NCI-H146 treated with DMSO at 0.1 percent for 48 hours (cell line): ENCODE measurements at regions not wholly inside any gene's neighbourhood (a gene's known extent, or its start where the extent isn't known, plus 50 kb on each side); places are given as distances from the start of the nearest gene placed in this dataset.
"Not testable (repeated sequence)": the region's sequence is repeated elsewhere in the genome, so short reads cannot be mapped to it uniquely, and the experiment has no call there.

Source experiments
- DNase-seq: peaks from one replicate; lab custom pipeline; 2025; ENCODE audit not compliant: unreplicated experiment; lab: John Stamatoyannopoulos, UW

DNA sequence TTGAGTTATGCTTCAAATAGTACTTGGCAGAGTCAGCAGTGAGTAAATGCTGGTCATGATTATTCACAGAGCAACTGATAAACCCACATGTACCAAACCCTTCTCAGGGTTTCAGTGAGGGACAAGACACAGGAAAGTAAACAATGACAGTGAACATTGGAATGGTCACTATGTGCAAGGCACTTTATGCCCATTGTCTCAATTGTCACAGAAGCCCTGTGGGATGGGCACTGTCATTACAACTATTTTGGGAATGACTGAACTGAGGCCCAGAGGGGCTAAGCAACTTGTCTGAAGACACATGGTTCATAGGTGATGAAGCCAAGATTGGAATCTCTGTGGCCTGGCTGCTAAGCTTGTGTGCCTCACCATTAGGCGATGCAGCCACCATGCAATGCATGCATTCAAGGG lies 238.5 kb downstream of the RBM19 start:
- no peak for DNase-seq

DNA sequence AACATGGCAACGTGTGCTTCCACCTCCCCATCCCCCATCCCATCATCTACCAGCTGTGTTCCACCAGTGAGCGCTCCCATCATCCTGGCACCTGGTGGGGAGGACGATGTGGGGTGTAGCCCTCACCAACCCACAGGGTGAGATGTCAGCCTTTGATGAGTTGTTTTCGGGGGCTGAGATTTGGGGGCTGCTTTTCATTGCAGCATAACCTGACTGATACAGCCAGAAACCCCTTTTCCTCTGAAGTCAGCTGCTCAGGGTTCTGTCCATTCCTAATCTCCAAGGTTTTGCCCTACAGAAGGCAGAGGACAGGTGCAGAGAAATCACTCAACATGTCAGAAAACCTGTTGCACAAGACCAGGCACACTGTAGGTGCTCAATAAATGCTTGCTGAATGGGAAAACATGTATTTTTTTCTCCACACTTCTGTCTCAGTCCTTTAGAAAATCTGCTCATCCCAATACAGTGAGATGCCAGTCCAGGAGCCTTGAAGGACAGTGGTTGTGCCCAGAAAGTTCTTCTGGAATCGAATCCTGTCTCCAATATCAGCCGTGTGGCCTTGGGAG lies 239.8 kb downstream of the RBM19 start:
- no peak for DNase-seq

DNA sequence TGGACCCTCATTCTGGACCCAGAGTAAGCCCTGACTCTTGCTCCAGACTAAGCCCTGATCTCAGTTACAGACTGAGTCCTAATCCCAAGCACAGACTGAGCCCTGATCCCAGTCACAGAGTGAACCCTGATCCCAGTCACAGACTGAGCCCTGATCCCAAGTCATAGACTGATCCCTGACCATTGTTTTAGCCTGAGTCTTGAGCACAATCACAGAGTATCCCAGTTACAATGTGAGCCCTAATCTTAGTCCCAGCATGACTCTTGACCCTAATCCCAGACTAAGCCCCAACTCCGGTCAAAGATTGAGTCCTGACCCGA lies 240.6 kb downstream of the RBM19 start:
- DNase-seq = no peak

DNA sequence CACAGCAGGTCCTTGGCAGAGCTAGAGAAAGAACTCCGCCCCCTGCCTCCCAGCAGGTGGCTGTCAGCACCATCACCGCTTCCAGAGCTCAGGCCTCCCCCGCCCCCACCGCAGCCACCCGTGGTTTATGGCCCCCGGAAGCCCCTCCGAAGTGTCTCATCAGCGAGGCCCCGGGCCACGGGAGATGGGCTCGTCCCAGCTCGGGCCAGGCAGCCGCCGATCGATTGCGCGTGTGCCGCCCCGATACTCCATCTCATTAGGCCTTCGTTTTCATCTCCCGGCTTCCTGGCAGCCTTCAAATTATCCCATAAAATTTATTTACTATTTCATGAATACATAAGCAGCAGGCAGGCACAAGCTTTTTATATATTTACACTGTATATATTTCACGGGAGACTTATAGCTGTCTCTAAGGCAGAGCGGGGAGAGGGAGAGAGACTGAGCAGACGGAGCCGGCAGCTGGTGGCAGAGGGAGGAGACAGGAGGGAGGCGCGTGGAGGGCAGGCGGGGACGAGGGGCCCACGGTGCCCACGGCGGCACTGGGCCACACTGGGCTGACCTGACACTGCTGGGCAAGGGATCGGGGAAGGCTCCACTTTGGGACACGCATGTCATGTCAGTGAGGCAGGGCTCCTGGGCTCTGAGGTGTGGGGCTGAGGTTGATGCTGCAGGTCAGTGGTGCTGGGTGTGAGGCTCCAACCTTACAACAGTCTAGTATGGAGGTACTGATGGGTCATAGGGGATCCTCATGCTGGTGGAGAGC lies 241.2 kb downstream of the RBM19 start:
- peak; percentile 9 for DNase-seq

DNA sequence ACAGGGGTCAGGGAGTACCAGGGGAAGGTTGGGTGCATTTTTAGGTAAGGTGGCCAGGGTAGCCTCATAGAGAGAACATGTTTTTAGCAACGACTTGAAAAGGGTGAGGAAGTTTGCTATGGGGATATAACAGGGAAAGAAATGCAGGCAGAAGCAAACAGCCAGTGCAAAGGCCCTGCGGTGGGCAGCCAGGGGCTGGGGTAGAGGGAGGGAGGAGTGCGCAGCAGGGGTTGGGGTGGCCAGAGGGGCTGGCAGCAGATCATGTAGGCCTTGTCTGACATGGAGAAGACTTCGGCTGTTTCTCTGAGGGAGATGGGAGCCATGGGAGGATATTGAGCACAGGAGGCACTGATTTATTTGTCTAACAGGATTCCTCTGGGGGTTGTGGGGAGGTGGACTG lies 242.5 kb downstream of the RBM19 start:
- no peak for DNase-seq

DNA sequence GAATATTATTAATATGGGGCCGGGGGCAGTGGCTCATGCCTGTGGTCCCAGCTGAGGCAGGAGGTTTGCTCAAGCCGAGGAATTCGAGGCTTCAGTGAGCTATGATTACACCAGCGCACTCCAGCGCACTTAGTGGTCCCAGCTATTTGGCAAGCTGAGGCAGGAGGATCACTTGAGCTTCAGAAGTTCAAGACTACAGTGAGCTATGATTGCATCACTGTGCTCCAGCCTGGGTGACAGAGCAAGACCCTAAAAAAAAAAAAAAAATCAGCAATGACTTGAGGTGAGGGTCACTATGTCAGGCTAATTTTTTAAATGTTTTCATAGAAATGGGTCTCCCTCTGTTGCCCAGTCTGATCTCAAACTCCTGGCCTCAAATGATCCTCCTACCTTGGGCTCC lies 243.4 kb downstream of the RBM19 start:
- no peak for DNase-seq

DNA sequence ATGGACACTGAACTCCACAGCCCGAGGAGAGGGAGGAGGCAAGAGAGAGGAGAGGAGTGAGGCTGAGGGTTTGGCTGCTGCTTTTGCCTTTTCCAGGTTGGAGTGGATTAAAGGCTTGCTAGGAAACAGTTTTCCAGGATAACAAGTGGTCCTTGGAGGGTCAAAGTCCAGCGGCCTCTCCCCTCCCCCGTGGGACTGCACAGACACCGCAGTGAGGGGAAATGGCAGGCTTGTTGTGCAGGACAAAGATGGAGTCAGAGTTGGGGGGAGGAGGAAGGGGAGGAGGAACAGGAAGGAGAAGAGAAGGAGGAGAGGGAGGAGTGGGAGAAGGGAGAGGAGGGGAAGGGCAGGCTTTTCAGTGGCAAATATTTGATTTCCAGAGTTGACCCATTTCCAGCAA lies 245.5 kb downstream of the RBM19 start:
- DNase-seq = no peak

DNA sequence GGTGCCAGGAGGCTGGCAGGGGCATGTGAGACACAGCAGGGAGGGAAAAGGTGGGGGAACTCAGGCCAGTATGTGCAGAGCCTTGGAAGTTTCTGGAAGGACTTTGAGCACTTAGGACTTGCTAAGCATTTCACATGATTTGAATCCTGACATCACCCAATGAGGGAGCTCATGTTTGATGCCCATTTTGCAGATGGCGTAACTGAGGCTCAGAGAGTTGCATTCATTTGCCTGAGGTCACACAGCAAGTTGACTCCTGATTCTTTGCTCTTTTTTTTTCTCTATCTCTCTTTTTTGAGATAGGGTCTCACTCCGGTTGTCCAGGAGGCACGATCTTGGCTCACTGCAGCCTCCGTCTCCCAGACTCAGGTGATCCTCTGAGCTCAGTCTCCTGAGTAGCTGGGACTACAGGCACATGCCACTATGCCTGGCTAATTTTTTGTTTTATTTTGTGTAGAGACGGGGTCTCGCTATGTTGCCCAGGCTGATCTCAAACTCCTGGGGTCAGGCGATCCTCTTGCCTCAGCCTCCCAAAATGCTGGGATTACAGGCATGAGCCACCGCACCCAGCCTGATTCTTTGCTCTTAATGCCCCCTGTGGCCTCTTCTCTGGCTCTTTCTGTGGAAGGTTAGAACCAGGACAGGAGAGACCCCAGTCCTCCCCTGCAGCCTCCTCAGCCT lies 246.1 kb downstream of the RBM19 start:
- DNase-seq = no peak

DNA sequence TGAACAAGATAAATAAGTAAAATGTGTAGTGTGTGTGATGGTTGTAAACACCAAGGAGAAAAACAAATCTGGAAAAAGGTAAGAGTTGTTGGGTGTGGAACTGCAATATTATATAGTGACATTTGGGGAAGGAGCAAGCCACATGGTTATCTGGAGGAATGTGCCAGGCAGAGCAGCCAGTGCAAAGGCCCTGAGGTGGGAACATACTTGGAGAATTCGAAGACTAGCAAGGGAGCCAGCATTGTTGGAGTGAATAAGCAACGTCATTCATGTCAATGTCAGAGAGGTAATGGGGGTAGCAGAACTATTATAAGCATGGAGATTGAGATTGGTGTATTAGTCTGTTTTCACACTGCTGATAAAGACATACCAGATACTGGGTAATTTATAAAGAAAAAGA lies 241.5 kb upstream of the LHX5 start:
- DNase-seq = no peak

DNA sequence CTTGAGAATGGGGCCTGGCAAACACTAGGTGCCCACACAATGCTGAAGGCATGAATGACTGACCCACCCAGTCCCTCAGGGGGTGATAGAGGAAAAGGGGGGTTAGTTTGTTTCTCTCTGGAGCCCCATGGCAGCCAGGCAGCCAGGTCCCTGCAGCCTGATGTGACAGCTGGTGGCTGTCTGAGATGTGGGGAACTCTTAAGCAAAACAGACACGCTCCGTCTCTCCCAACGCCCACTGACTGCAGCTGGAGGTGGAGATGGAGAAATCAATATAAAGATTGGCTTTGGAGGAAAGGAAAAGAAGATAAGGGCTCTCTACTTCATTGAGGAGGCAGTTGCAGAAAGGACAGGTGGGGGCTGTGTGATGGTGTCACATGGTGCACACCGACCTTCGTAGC lies 240.8 kb upstream of the LHX5 start:
- no peak for DNase-seq

DNA sequence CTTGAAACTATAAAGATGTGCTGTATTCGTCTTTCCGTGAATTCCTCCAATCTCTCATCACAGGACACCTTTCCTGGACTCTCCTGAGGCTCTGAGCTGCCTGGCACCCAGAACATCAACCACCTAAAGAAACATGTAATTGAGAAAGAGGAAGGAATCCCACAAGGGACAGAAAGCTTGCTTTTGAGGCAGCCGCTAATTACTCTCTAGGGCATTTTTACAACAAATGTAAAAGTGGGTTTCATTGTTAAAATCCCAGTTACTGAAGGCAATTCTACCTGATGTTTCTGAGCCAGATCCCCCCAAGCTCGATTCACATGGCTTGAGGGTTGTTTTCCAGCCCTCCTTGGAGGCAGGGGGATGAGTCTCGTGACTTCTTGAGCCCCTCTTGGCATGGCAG lies 238.5 kb upstream of the LHX5 start:
- no peak for DNase-seq

DNA sequence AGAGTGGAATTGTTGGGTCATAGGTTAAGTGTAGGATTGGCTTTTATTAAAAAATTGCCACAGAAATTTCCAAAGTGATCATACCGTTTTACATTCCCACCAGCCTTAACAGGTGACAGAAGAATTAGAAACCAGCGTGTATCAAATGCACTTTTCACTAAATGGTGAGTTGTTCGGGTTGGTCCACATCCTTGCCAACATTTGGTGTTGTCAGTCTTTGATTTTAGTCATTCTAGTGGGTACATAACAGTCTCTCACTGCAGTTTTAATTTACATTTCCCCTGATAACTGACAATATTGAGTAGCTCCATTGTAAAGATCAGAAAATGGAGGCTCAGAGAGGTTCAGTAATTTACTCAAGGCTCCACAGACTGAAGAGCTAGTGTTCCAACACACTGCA lies 237.8 kb upstream of the LHX5 start:
- DNase-seq = no peak

DNA sequence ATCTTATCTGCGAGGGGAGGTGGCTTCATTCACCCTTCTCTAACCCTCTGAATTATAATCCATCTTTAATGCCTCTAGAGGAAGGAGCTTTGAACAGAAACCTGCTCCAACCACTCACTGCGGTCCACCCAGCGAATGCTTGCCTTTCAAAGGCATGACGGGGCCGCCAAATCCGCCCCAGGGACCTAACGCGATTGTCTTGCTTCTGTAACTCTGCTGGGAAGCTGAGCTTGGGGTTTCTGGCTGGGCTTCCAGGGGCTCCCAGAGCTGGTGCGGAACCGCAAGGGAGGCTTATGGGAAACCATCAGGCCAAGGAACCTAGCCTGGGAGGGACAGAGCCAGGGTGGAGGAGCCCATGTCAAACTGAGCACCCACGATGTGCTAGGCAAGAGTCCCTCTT lies 231.2 kb upstream of the LHX5 start:
- DNase-seq = no peak

DNA sequence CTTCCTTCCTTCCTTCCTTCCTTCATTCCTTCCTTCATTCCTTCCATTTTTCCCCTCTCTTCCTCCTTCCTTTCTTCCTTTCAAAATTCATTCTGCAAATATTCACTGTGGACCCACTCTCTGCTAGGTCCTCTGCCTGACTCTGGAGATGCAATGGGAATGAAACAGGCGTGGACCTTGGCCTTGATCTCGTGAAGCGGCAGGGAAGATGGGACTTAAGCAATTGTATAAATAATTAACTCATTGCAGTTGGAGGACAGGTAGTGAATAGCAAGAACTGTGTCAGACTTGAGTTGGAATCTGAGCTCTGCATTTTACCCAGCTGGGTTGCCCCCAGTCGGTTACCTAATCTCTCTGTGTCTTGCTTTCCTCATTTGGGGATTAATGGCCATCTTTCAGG lies 230.6 kb upstream of the LHX5 start:
- DNase-seq = no peak

DNA sequence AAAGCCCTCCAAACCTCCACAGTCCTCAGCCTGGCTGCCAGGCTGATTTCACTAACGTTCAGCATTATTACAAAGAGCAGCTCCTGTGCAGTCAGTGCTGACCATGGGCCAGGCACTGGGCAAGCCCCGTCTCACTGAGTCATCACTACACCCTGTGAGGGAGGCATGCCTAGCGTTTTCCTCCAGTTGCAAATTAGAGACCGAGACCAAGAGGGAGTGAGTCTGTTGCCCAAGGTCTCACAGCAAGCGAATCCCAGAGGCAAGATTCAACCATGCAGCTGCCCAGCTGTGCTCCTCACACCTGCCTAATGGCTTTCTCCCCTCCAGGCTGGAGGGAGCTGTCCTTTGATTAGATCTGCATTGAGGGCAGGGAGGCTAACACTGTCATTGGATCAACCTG lies 229.3 kb upstream of the LHX5 start:
- DNase-seq = no peak

DNA sequence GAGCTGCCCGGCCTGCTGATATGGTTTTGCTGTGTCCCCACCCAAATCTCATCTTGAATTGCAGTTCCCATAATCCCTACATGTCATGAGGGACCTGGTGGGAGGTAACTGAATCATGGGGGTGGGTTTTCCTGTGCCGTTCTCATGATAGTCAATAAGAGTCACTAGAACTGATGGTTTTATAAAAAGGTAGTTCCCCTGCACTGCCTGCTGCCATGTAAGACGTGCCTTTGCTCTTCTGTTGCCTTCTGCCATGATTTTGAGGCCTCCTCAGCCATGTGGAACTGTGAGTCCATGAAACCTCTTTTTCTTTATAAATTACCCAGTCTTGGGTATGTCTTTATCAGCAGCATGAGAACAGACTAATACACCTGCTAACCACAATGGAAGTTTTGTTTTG lies 228.3 kb upstream of the LHX5 start:
- DNase-seq = not testable (repeated sequence)

DNA sequence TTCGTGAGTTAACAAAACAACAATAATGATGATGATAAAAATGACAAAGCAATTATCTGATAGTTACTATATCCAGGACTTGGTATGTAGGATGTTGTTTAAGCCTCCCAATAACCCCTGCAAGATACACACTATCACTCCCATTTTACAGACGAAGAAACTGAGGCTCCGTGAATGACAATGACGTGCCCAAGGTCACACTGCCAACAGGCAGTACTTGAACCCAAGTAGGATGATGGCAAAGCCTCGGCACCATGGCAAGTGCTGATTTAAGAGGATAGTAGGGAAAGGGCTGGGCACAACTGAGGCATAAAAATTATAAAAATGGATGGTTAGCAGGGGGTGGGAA lies 226.8 kb upstream of the LHX5 start:
- DNase-seq = no peak

DNA sequence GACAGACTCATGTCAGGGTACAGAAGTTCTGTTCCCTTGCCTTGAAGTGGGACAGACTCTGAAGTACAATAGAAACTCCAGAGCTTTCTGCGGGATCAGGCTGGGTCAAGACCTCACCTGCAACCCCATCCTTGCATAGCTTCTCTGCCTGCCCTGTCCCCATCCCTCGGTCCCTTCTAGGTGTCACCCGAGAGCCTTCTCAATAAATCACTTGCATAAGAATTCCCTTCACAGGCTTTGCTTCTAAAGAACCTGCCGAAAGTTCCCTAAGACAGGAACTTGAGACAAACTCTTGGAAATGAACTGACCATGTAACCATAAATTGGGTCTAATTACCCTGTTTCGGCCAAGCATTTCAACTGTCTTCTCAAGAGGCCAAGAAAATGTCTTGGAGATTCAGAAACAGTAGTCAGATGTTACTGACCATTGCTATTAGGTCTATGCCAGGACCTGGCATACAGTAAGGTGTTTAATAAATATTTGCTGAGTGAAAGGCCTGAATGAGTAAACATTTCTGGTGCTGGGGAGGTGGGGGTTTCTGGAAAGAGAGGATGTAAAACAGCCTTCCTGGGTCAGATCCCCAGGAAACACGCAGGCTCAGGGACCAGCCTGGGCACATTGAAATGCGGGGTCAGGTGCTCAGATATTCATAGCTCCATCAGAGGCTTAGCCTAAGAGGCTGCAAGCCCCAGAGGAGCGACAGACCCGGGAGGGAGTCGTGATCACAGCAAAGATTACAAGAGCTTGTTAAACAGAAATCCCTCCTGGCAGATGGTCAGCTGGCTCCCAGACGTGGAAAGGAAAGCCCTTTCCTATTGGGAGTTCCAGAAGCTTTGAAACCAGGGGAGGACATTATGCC lies 226.2 kb upstream of the LHX5 start:
- DNase-seq = no peak

DNA sequence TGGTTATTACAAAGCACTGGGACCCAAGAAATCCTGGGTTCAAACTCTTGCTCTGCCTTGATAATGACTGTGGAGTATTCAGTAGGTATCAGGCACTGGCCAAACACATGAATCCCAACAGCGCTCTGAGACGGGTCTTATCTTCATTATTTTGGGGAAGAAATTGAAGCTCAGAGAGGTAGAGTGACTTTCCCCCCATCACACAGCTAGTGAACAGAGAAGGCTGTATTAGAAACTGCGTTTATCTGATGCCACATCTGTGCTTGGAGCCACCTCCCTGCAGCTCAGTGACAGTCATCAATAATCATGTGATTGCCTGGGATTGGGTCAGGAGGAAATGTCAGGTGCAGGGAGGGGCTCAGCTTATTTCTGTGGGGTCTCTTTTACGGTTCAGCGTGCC lies 225.4 kb upstream of the LHX5 start:
- no peak for DNase-seq

DNA sequence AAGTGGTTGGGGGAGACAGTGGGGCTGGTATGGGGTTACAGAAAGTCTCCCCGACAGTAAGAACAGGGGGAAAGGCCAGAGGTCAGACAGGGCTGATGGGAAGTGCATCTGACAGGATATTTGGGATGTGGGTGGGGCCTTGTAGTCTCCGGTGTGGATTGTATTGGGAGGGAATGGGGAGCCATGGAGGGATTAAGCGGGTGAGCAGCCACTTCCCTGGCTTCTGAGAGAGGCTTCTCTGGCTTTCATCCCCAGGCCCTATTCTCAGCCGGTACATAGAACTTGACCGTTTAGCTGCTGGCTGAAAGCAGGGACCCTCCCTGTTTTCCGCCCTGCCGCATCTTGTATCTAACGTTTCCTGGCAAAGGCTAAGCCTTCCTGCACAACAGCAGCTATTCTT lies 222.0 kb upstream of the LHX5 start:
- no peak for DNase-seq

DNA sequence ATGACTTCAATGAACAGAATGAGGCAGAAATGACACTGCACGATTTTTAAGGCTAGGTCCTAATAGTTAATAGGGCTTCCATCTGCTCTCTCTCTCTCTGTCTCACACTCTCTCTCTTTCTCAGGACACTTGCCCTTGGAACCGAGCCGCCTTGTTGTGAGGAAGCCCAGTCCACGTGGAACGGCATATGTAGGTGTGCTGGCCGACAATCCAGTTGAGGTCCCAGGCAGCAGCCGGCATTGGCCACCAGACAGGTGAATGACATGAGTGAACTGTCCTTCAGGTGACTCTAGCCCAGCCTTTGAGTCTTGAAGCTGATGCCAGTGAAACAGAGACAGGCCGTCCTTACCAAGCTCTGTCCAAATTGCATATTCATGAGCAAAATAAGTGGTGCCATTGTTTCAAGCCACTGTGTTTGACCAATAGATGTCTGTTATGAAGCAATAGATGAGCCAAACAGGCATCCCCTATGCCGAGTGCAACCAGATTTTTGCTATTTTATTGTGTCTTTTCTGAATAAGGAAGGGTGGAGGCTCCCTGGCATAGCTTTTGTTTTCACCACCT lies 217.5 kb upstream of the LHX5 start:
- no peak for DNase-seq

DNA sequence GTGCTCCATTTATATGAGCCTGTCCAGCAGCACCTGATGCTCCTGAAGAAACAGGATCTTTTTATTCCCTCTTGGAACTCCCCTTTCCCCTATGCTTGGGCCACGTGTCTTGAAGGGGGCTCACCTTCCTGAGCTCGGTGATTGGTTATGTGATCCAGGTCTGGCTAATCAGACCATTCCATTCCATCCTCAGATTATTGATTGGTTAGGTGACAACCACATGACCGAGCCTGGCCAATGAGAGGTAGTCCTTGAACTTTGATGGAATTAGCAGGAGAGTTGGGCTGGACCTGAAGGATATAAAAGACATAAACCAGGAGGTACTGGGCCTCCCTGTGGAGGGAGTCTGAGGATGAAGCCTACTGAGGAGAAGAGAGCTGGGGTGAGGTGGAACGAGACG lies 216.6 kb upstream of the LHX5 start:
- no peak for DNase-seq
